Right lobe of liver (tissue), 4 donors: ENCODE measurements at regions not wholly inside any gene's neighbourhood (a gene's known extent, or its start where the extent isn't known, plus 50 kb on each side); places are given as distances from the start of the nearest gene placed in this dataset.

Experiments
- CTCF ChIP-seq, 4 donors: fragments of 200-600 bp in 3 of 4; fragments of 450-650 bp in 1 of 4; IDR thresholded peaks; one replicate each; pipeline versions ENCODE4 v1.5.1 to v1.8.0; 2016 to 2022; ENCODE audit warnings: antibody characterized with exemption in 4 of 4, mild to moderate bottlenecking in 2 of 4
- POLR2A ChIP-seq: fragments of 450-650 bp; IDR thresholded peaks from one replicate; pipeline ENCODE4 v1.6.1; 2017; ENCODE audit warnings: antibody characterized with exemption, mild to moderate bottlenecking
- donor health status: DM: no; HTN: no; CAD: no.
- donor health status: DM: no; HTN: no; CAD: no.
- donor health status: DM: no; HTN: yes; CAD: no.

GRCh38 chr4:19304028-19304427, 947.7 kb upstream of the SLIT2 start:
- TF ChIP-seq CTCF (IDR thresholded peaks at IDR 0.05) (no peak), POLR2A (no peak)
